ENCODE measurements at regions not wholly inside any gene's neighbourhood (a gene's known extent, or its start where the extent isn't known, plus 50 kb on each side); places are given as distances from the start of the nearest gene placed in this dataset.

GRCh38 chr13:91144486-91144885, 203.0 kb upstream of the MIR17HG start:
- no peak for TF ChIP-seq POLR2A (IDR thresholded peaks at IDR 0.05)
- TF ChIP-seq, protein P1, sequence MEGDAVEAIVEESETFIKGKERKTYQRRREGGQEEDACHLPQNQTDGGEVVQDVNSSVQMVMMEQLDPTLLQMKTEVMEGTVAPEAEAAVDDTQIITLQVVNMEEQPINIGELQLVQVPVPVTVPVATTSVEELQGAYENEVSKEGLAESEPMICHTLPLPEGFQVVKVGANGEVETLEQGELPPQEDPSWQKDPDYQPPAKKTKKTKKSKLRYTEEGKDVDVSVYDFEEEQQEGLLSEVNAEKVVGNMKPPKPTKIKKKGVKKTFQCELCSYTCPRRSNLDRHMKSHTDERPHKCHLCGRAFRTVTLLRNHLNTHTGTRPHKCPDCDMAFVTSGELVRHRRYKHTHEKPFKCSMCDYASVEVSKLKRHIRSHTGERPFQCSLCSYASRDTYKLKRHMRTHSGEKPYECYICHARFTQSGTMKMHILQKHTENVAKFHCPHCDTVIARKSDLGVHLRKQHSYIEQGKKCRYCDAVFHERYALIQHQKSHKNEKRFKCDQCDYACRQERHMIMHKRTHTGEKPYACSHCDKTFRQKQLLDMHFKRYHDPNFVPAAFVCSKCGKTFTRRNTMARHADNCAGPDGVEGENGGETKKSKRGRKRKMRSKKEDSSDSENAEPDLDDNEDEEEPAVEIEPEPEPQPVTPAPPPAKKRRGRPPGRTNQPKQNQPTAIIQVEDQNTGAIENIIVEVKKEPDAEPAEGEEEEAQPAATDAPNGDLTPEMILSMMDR (IDR thresholded peaks at IDR 0.05) = no peak

Measured in prostate gland (tissue), 2 donors.